H1 (cell line): ENCODE measurements at regions not wholly inside any gene's neighbourhood (a gene's known extent, or its start where the extent isn't known, plus 50 kb on each side); places are given as distances from the start of the nearest gene placed in this dataset.

Experiments used
- CTCF ChIA-PET: fragments of 300-600 bp; sonication (Branson Sonifier 250); formaldehyde crosslinking; loops from one replicate; lab custom pipeline; 2021; ENCODE audit not compliant: partially characterized antibody; lab: Charles Lee
- POLR2A ChIA-PET: fragments of 300-600 bp; sonication (Branson Sonifier 250); formaldehyde crosslinking; loops from one replicate; lab custom pipeline; 2021; ENCODE audit warnings: inconsistent platforms; ENCODE audit not compliant: partially characterized antibody; lab: Charles Lee
- DNase-seq, 2 experiments: peaks; one replicate each; pipeline versions ENCODE4 v3.0.0 to v3.0.0-alpha.2; 2010 to 2022; ENCODE audit warnings: low spot score in 2 of 2, low read depth in 1 of 2, mixed read lengths in 1 of 2
- FAIRE-seq: peaks from 2 replicates; lab custom pipeline; 2011; peaks lifted over from hg19 to GRCh38; lab: Jason Lieb, UNC
- H2AFZ ChIP-seq: 2 replicates; pipeline ENCODE4 v1.8.1; 2012; ENCODE audit warnings: low read length, inconsistent platforms
- H2AK5ac ChIP-seq: 2 replicates; pipeline ENCODE4 v1.6.1; 2013; ENCODE audit warnings: low read depth, low read length
- H2BK120ac ChIP-seq: replicated peaks from 2 replicates; pipeline ENCODE3; 2013; ENCODE audit warnings: low read depth, low read length, inconsistent platforms
- H2BK12ac ChIP-seq: 2 replicates; pipeline ENCODE4 v1.6.1; 2013; ENCODE audit warnings: low read depth, low read length
- H2BK15ac ChIP-seq: 2 replicates; pipeline ENCODE4 v1.6.1; 2013; ENCODE audit warnings: low read length
- H2BK20ac ChIP-seq: 2 replicates; pipeline ENCODE4 v1.6.1; 2013; ENCODE audit warnings: low read length
- H2BK5ac ChIP-seq: 2 replicates; pipeline ENCODE4 v1.6.1; 2013; ENCODE audit warnings: low read depth, low read length
- H3K14ac ChIP-seq: 2 replicates; pipeline ENCODE4 v1.6.1; 2013; ENCODE audit warnings: inconsistent platforms; ENCODE audit not compliant: insufficient read length
- H3K18ac ChIP-seq: 2 replicates; pipeline ENCODE4 v1.6.1; 2013; ENCODE audit warnings: low read length; ENCODE audit errors: extremely low read depth
- H3K23ac ChIP-seq: 2 replicates; pipeline ENCODE4 v1.6.1; 2013; ENCODE audit warnings: inconsistent platforms; ENCODE audit not compliant: insufficient read length
- H3K23me2 ChIP-seq: 2 replicates; pipeline ENCODE4 v1.6.1; 2013; ENCODE audit warnings: low read depth, low read length
- H3K27ac ChIP-seq: 2 replicates; pipeline ENCODE4 v1.6.1; 2011; ENCODE audit warnings: low read depth, low read length, inconsistent platforms
- H3K27me3 ChIP-seq, 4 experiments: replicated peaks in 1 of 4; 1 replicate in 1 of 4; 2 replicates in 3 of 4; pipeline versions ENCODE4 v1.6.1 to v1.8.1; 2011 to 2013; ENCODE audit warnings: low read length in 3 of 4, mild to moderate bottlenecking in 3 of 4, inconsistent platforms in 2 of 4, mixed read lengths in 2 of 4, moderate library complexity in 1 of 4; ENCODE audit not compliant: control insufficient read depth in 3 of 4, insufficient read depth in 3 of 4; ENCODE audit errors: extremely low read depth in 1 of 4
- H3K36me3 ChIP-seq, 4 experiments: 2 replicates each; pipeline versions ENCODE4 v1.6.1 to v1.8.1; 2011 to 2013; ENCODE audit warnings: mild to moderate bottlenecking in 4 of 4, low read length in 3 of 4, moderate library complexity in 2 of 4, control low read depth in 1 of 4, inconsistent platforms in 1 of 4; ENCODE audit not compliant: insufficient read depth in 4 of 4, control insufficient read depth in 2 of 4
- H3K4ac ChIP-seq: replicated peaks from 2 replicates; pipeline ENCODE3; 2013; ENCODE audit warnings: low read length, low read depth, mixed read lengths, inconsistent platforms; ENCODE audit not compliant: insufficient read length
- H3K4me1 ChIP-seq, 4 experiments: replicated peaks in 1 of 4; 1 replicate in 1 of 4; 2 replicates in 3 of 4; pipeline versions ENCODE4 v1.6.1 to v1.8.1; 2011 to 2013; ENCODE audit warnings: low read length in 3 of 4, inconsistent platforms in 2 of 4, mixed read lengths in 1 of 4; ENCODE audit not compliant: insufficient read depth in 4 of 4, control insufficient read depth in 3 of 4
- H3K4me2 ChIP-seq, 2 experiments: 2 replicates each; pipeline versions ENCODE4 v1.6.1 to v1.8.1; 2011 to 2013; ENCODE audit warnings: low read depth in 2 of 2, low read length in 2 of 2, control low read depth in 1 of 2, inconsistent platforms in 1 of 2, mild to moderate bottlenecking in 1 of 2; ENCODE audit not compliant: insufficient read depth in 1 of 2
- H3K4me3 ChIP-seq, 4 experiments: fragments of 200-600, 300-600 bp in 1 of 4; sonication (generic), shearing (Covaris generic), sonication (Bioruptor Twin) in 1 of 4; 2 replicates each; pipeline versions ENCODE4 v1.5.1 to v1.8.1; 2011 to 2016; ENCODE audit warnings: low read length in 4 of 4, low read depth in 3 of 4, control low read depth in 2 of 4, inconsistent platforms in 2 of 4, mild to moderate bottlenecking in 2 of 4, mixed read lengths in 1 of 4, moderate library complexity in 1 of 4; ENCODE audit not compliant: insufficient read depth in 2 of 4; ENCODE audit errors: extremely low read depth in 1 of 4
- H3K56ac ChIP-seq: replicated peaks from 2 replicates; pipeline ENCODE3; 2013; ENCODE audit warnings: low read depth, mild to moderate bottlenecking, mixed read lengths, low read length, inconsistent platforms; ENCODE audit not compliant: insufficient read length
- H3K79me1 ChIP-seq: 2 replicates; pipeline ENCODE4 v1.6.1; 2013; ENCODE audit warnings: low read depth, low read length, control low read depth
- H3K79me2 ChIP-seq, 2 experiments: 2 replicates each; pipeline versions ENCODE4 v1.6.1 to v1.8.1; 2012 to 2013; ENCODE audit warnings: low read length in 2 of 2, mild to moderate bottlenecking in 2 of 2, inconsistent platforms in 1 of 2; ENCODE audit not compliant: insufficient read depth in 2 of 2, control insufficient read depth in 1 of 2
- H3K9ac ChIP-seq, 4 experiments: replicated peaks in 1 of 4; 1 replicate in 1 of 4; 2 replicates in 3 of 4; pipeline versions ENCODE4 v1.6.1 to v1.8.1; 2011 to 2013; ENCODE audit warnings: low read depth in 3 of 4, low read length in 3 of 4, control low read depth in 2 of 4, mild to moderate bottlenecking in 2 of 4, moderate library complexity in 2 of 4, inconsistent platforms in 1 of 4; ENCODE audit errors: extremely low read depth in 1 of 4
- H3K9me3 ChIP-seq, 2 experiments: 2 replicates each; pipeline versions ENCODE4 v1.6.1 to v1.8.1; 2012 to 2013; ENCODE audit warnings: mild to moderate bottlenecking in 2 of 2, moderate library complexity in 2 of 2, control low read depth in 1 of 2, inconsistent platforms in 1 of 2, low read depth in 1 of 2, low read length in 1 of 2, mixed read lengths in 1 of 2; ENCODE audit not compliant: insufficient read depth in 2 of 2
- H4K20me1 ChIP-seq, 2 experiments: replicated peaks in 1 of 2; 2 replicates each; pipeline versions ENCODE3 to v1.8.1; 2011 to 2013; ENCODE audit warnings: inconsistent platforms in 2 of 2, low read length in 2 of 2, mild to moderate bottlenecking in 1 of 2; ENCODE audit not compliant: insufficient read depth in 2 of 2, control insufficient read depth in 1 of 2
- H4K5ac ChIP-seq: 2 replicates; pipeline ENCODE4 v1.6.1; 2013; ENCODE audit warnings: low read length, low read depth, mixed read lengths, inconsistent platforms; ENCODE audit not compliant: insufficient read length
- H4K8ac ChIP-seq: 2 replicates; pipeline ENCODE4 v1.8.0; 2013; ENCODE audit warnings: mild to moderate bottlenecking, moderate library complexity, low read length, inconsistent platforms; ENCODE audit not compliant: insufficient read depth; ENCODE audit errors: extremely low read depth
- H4K91ac ChIP-seq: replicated peaks from 2 replicates; pipeline ENCODE3; 2013; ENCODE audit warnings: low read length, mixed read lengths, inconsistent platforms; ENCODE audit not compliant: insufficient read length
- CTBP2 ChIP-seq: IDR thresholded peaks from 2 replicates; pipeline ENCODE4 v1.7.0; 2011; ENCODE audit warnings: borderline replicate concordance, mild to moderate bottlenecking, moderate library complexity, mixed read lengths, low read length; ENCODE audit not compliant: insufficient read depth, insufficient read length
- CTCF ChIP-seq, 3 experiments: IDR thresholded peaks; 1 replicate in 2 of 3; 2 replicates in 1 of 3; pipeline versions ENCODE4 v1.5.1 to v1.6.1; 2011; ENCODE audit warnings: low read length in 3 of 3, mild to moderate bottlenecking in 3 of 3, inconsistent platforms in 2 of 3, low read depth in 1 of 3, moderate library complexity in 1 of 3; ENCODE audit not compliant: insufficient read depth in 1 of 3; ENCODE audit errors: control extremely low read depth in 1 of 3
- MAX ChIP-seq: IDR thresholded peaks from 2 replicates; pipeline ENCODE4 v1.6.1; 2012; ENCODE audit warnings: inconsistent platforms
- WGBS, 2 experiments: shearing (Covaris generic) in 1 of 2; methylation state at CpG; one replicate each; pipeline versions ENCODE4 v1.1.6 to v1.1.7; 2013 to 2015; ENCODE audit warnings: low lambda C conversion rate in 2 of 2, mixed read lengths in 2 of 2, inconsistent platforms in 1 of 2, low coverage in 1 of 2, missing lambda C conversion rate in 1 of 2; ENCODE audit not compliant: insufficient replicate concordance in 2 of 2, insufficient coverage in 1 of 2, insufficient read length in 1 of 2; ENCODE audit errors: extremely low coverage in 1 of 2, missing lambda C conversion rate in 1 of 2; 5-methylcytosine and 5-hydroxymethylcytosine counted together
- TF ChIP-seq, protein P1 (sequence below): IDR thresholded peaks from 2 replicates; pipeline ENCODE4 v1.6.1; 2012; ENCODE audit warnings: inconsistent platforms

- DNase-seq, result no peak
- Histone ChIP-seq H3K36me3 (no peaks in the 10 kb centered on the region), H3K18ac (no peak overlapping the region), H3K4me3 (no peak overlapping the region), H3K79me1 (no peaks in the 10 kb centered on the region; the same call in 1 of the 2 replicates), H3K9ac (no peak overlapping the region), H2BK5ac (no peak overlapping the region), H2BK20ac (no peak overlapping the region), H4K91ac (no peak overlapping the region), H3K27me3 (no peaks in the 10 kb centered on the region), H3K27ac (no peak overlapping the region), H3K9me3 (peaks cover 0 to under 1% of the 10 kb centered on the region in 2 experiments; a peak in 1 of 4 replicates), H3K4ac (peak overlapping the region; percentile 13), H3K56ac (no peak overlapping the region), H2BK15ac (no peak overlapping the region), H3K23ac (no peak overlapping the region), H3K4me2 (no peak overlapping the region), H3K4me1 (peaks cover 0 to 3% (median 1%) of the 10 kb centered on the region in 4 experiments; a peak in 2 of 7 replicates), H3K23me2 (0 out of 2 replicates have a peak, but pooled peaks cover 3% of the 10 kb centered on the region), H2AFZ (peak overlapping the region; percentile 72; the same call in 1 of the 2 replicates), H4K8ac (0 out of 2 replicates have a peak overlapping the region, but pooled peaks have one; percentile 57), H2BK12ac (no peak overlapping the region), H4K20me1 (peaks cover 0 to 2% of the 10 kb centered on the region in 2 experiments), H3K79me2 (no peaks in the 10 kb centered on the region), H2BK120ac (no peak overlapping the region), H2AK5ac (no peak overlapping the region), H3K14ac (no peak overlapping the region), H4K5ac (no peak overlapping the region)
- ChIA-PET POLR2A (interaction anchor here (0.7 kb wide), 1 partner anchor 119 kb away, joined by 4 read pairs; no protein-coding TSS in a partner anchor), CTCF (no interaction called here)
- FAIRE-seq, result no peak
- peak in 1 of 3 experiments; percentile 32; a peak in 1 of 4 replicates for TF ChIP-seq CTCF (IDR thresholded peaks at IDR 0.05; ENCODE audit: control extremely low read depth in 1 of 3, insufficient read depth in 1 of 3, low read depth in 1 of 3, low read length in 3 of 3)
- TF ChIP-seq, protein P1, sequence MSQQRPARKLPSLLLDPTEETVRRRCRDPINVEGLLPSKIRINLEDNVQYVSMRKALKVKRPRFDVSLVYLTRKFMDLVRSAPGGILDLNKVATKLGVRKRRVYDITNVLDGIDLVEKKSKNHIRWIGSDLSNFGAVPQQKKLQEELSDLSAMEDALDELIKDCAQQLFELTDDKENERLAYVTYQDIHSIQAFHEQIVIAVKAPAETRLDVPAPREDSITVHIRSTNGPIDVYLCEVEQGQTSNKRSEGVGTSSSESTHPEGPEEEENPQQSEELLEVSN, result peak; percentile 88
- TF ChIP-seq MAX, result peak; percentile 67
- no peak for TF ChIP-seq CTBP2
- 81% methylated on average over 7 of the region's 7 CpGs; no CpG with 5 or more reads in 1 of the 2 experiments for WGBS, 2 experiments
Observed at GRCh38 chr22:49429066-49429465, 398.6 kb downstream of the BRD1 start.
